ENCODE measurements at regions not wholly inside any gene's neighbourhood (a gene's known extent, or its start where the extent isn't known, plus 50 kb on each side); places are given as distances from the start of the nearest gene placed in this dataset.

- TF ChIP-seq CTCF (IDR thresholded peaks at IDR 0.05): no peak
- no peak for TF ChIP-seq POLR2A (IDR thresholded peaks at IDR 0.05)
Measured at GRCh38 chr13:88022431-88023208, 351.4 kb downstream of the SLITRK5 start.

Measured in esophagus squamous epithelium (tissue), 4 donors.